HG03135 (cell line): ENCODE measurements at regions not wholly inside any gene's neighbourhood (a gene's known extent, or its start where the extent isn't known, plus 50 kb on each side); places are given as distances from the start of the nearest gene placed in this dataset.

Experiments used
- ATAC-seq: cut with Tn5 transposase; IDR thresholded peaks from one replicate; pipeline ENCODE4 v1.9.1; 2021; ENCODE audit warnings: mild to moderate bottlenecking, moderate library complexity; ENCODE audit not compliant: unreplicated experiment

GRCh38 chr1:38353956-38354355 lies 307.4 kb upstream of the POU3F1 start:
- no peak for ATAC-seq

GRCh38 chr1:38352869-38353268 lies 306.3 kb upstream of the POU3F1 start:
- no peak for ATAC-seq

- no peak for ATAC-seq
Measured at GRCh38 chr1:38347446-38348175, 301.0 kb upstream of the POU3F1 start.

- ATAC-seq = no peak
Measured at GRCh38 chr1:38344716-38345115, 298.1 kb upstream of the POU3F1 start.

GRCh38 chr1:38341694-38342093 lies 295.1 kb upstream of the POU3F1 start:
- ATAC-seq = no peak

GRCh38 chr1:38340409-38340808 lies 293.8 kb upstream of the POU3F1 start:
- no peak for ATAC-seq

GRCh38 chr1:38337711-38338110 lies 291.1 kb upstream of the POU3F1 start:
- ATAC-seq = no peak

- ATAC-seq = no peak
Measured at GRCh38 chr1:38336961-38337360, 290.4 kb upstream of the POU3F1 start.

- no peak for ATAC-seq
Measured at GRCh38 chr1:38336301-38336923, 289.8 kb upstream of the POU3F1 start.

GRCh38 chr1:38334930-38335592 lies 288.5 kb upstream of the POU3F1 start:
- no peak for ATAC-seq

GRCh38 chr1:38332649-38333310 lies 286.2 kb upstream of the POU3F1 start:
- ATAC-seq = no peak

- no peak for ATAC-seq
Measured at GRCh38 chr1:38331496-38332210, 285.1 kb upstream of the POU3F1 start.

GRCh38 chr1:38330799-38331198 lies 284.2 kb upstream of the POU3F1 start:
- ATAC-seq = no peak

GRCh38 chr1:38329644-38330043 lies 283.1 kb upstream of the POU3F1 start:
- ATAC-seq = no peak

- no peak for ATAC-seq
Measured at GRCh38 chr1:38328278-38329035, 281.9 kb upstream of the POU3F1 start.

- no peak for ATAC-seq
Measured at GRCh38 chr1:38327559-38327973, 281.0 kb upstream of the POU3F1 start.

- ATAC-seq = no peak
Measured at GRCh38 chr1:38326856-38327255, 280.3 kb upstream of the POU3F1 start.

GRCh38 chr1:38326135-38326534 lies 279.5 kb upstream of the POU3F1 start:
- no peak for ATAC-seq

- no peak for ATAC-seq
Measured at GRCh38 chr1:38312753-38313152, 266.2 kb upstream of the POU3F1 start.

- no peak for ATAC-seq
Measured at GRCh38 chr1:38310079-38310478, 263.5 kb upstream of the POU3F1 start.
